Heart left ventricle (tissue), 16 donors: ENCODE measurements at regions not wholly inside any gene's neighbourhood (a gene's known extent, or its start where the extent isn't known, plus 50 kb on each side); places are given as distances from the start of the nearest gene placed in this dataset.

ENCODE experiments used
- ATAC-seq, 4 donors: fragments of 200-7000 bp; cut with Tn5 transposase; one replicate each; pipeline ENCODE4 v1.9.1; 2020 to 2022; ENCODE audit warnings: moderate library complexity in 4 of 4, mild to moderate bottlenecking in 3 of 4, moderate number of reproducible peaks in 1 of 4
- DNase-seq, 5 donors: peaks; one replicate each; pipeline ENCODE4 v3.0.0-alpha.2; 2020
- H3K27ac ChIP-seq, 12 donors: fragments of 200-600 bp; sonication (generic) in 4 of 12; one replicate each; pipeline versions ENCODE4 v1.5.0 to v1.8.0; 2016 to 2022; ENCODE audit warnings: mild to moderate bottlenecking in 2 of 12
- H3K27me3 ChIP-seq, 9 donors: fragments of 200-600 bp; sonication (generic) in 2 of 9; one replicate each; pipeline versions ENCODE4 v1.5.1 to v1.8.0; 2016 to 2022; ENCODE audit warnings: mild to moderate bottlenecking in 3 of 9
- H3K36me3 ChIP-seq, 9 donors: fragments of 200-600 bp; sonication (generic) in 2 of 9; one replicate each; pipeline versions ENCODE4 v1.5.0 to v1.8.0; 2018 to 2022; ENCODE audit warnings: mild to moderate bottlenecking in 2 of 9
- H3K4me1 ChIP-seq, 12 donors: fragments of 200-600 bp; sonication (generic) in 4 of 12; one replicate each; pipeline versions ENCODE4 v1.5.0 to v1.8.0; 2016 to 2022; ENCODE audit warnings: mild to moderate bottlenecking in 3 of 12
- H3K4me3 ChIP-seq, 12 donors: fragments of 200-600 bp; sonication (generic) in 4 of 12; one replicate each; pipeline versions ENCODE4 v1.5.0 to v1.8.0; 2017 to 2022; ENCODE audit warnings: mild to moderate bottlenecking in 9 of 12, moderate library complexity in 4 of 12
- H3K9me3 ChIP-seq, 12 donors: fragments of 200-600 bp; sonication (generic) in 4 of 12; one replicate each; pipeline versions ENCODE4 v1.5.0 to v1.8.0; 2016 to 2022; ENCODE audit warnings: mild to moderate bottlenecking in 1 of 12
- POLR2A ChIP-seq, 2 donors: fragments of 450-650 bp; IDR thresholded peaks; one replicate each; pipeline ENCODE4 v1.6.1; 2017; ENCODE audit warnings: antibody characterized with exemption in 2 of 2, mild to moderate bottlenecking in 2 of 2, moderate library complexity in 2 of 2
- WGBS, 4 donors: extraction: QIAGEN DNeasy Blood & Tissue Kit in 2 of 4; methylation state at CpG; one replicate each; pipeline versions ENCODE4 v1.1.5 to v1.1.7; 2013 to 2018; 5-methylcytosine and 5-hydroxymethylcytosine counted together
- intact Hi-C, 10 donors: fragments of 100-400 bp; cut with DNase I; formaldehyde crosslinking; loops; one replicate each; pipeline versions ENCODE4 v1.11.1 to v1.14.2; 2022
- TF ChIP-seq, protein P1 (sequence below), 12 donors: fragments of 200-600 bp; sonication (generic) in 4 of 12; IDR thresholded peaks; one replicate each; pipeline versions ENCODE4 v1.5.0 to v1.8.0; 2018 to 2022; ENCODE audit warnings: antibody characterized with exemption in 12 of 12, mild to moderate bottlenecking in 5 of 12
- donor health status: ischemic (EF 13 %, LVEDD 7.1; RV severe dilation, severe dysfunction).
- donor health status: healthy with polysubstance abuse.
- donor health status: DM: no; HTN: yes; CAD: no.
- donor health status: DM: no; HTN: no; CAD: no.
- donor health status: ischemic (EF 25% LVEDD 6.9; RV normal size, moderate dysfunction).
- donor health status: ischemic (EF 25% LVEDD 5.7; RV mildly dilated, moderate dysfunction).
- donor health status: healthy.
- donor health status: DM: yes; HTN: yes; CAD: no.
- donor health status: ischemic (EF 35%, LVEDD 5.7; RV mildly dilated, moderate dysfunction).
- donor health status: nonischemic (EF 11% LVEDD 7.7; RV severe dilation, severe dysfunction).
- donor health status: DM: yes; HTN: yes; CAD: no.
- donor health status: PGD.
- donor health status: ischemic (EF 29% LVEDD 5.4; RV normal size, mild dysfunction).
- donor health status: nonischemic (EF 23%, LVEDD 6.1; RV moderate dilation, normal function).

- no peak for DNase-seq
- 50 to 67% (median 54%) methylated on average over 4 of the region's 4 CpGs for WGBS, 4 donors
- TF ChIP-seq POLR2A (IDR thresholded peaks at IDR 0.05): no peak
- TF ChIP-seq, protein P1, sequence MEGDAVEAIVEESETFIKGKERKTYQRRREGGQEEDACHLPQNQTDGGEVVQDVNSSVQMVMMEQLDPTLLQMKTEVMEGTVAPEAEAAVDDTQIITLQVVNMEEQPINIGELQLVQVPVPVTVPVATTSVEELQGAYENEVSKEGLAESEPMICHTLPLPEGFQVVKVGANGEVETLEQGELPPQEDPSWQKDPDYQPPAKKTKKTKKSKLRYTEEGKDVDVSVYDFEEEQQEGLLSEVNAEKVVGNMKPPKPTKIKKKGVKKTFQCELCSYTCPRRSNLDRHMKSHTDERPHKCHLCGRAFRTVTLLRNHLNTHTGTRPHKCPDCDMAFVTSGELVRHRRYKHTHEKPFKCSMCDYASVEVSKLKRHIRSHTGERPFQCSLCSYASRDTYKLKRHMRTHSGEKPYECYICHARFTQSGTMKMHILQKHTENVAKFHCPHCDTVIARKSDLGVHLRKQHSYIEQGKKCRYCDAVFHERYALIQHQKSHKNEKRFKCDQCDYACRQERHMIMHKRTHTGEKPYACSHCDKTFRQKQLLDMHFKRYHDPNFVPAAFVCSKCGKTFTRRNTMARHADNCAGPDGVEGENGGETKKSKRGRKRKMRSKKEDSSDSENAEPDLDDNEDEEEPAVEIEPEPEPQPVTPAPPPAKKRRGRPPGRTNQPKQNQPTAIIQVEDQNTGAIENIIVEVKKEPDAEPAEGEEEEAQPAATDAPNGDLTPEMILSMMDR (IDR thresholded peaks at IDR 0.05): no peak
Observed at GRCh38 chr9:86515221-86515620, 161.0 kb upstream of the TUT7 start.

GRCh38 chr9:86513429-86513828 is 159.2 kb upstream of the TUT7 start:
- Histone ChIP-seq H3K36me3 (no peaks in the 10 kb centered on the region), H3K9me3 (no peaks in the 10 kb centered on the region), H3K27ac (no peak overlapping the region), H3K4me1 (no peaks in the 10 kb centered on the region), H3K4me3 (no peak overlapping the region), H3K27me3 (no peaks in the 10 kb centered on the region)
- WGBS, 4 donors: 91 to 99% (median 93%) methylated on average over 2 of the region's 2 CpGs
- ATAC-seq (no peak), DNase-seq (no peak)
- intact Hi-C loops: no loop called here
- no peak for TF ChIP-seq POLR2A (IDR thresholded peaks at IDR 0.05)
- TF ChIP-seq, protein P1 (IDR thresholded peaks at IDR 0.05): no peak

More at GRCh38 chr9:86515221-86515620, 161.0 kb upstream of the TUT7 start:
- no peak overlapping the region for H3K27ac ChIP-seq
- no peak overlapping the region for H3K4me3 ChIP-seq
- H3K4me1 ChIP-seq: no peaks in the 10 kb centered on the region
- H3K9me3 ChIP-seq: no peaks in the 10 kb centered on the region
- no peaks in the 10 kb centered on the region for H3K36me3 ChIP-seq
- intact Hi-C loops: no loop called here
- H3K27me3 ChIP-seq: no peaks in the 10 kb centered on the region
- no peak for ATAC-seq

DNA sequence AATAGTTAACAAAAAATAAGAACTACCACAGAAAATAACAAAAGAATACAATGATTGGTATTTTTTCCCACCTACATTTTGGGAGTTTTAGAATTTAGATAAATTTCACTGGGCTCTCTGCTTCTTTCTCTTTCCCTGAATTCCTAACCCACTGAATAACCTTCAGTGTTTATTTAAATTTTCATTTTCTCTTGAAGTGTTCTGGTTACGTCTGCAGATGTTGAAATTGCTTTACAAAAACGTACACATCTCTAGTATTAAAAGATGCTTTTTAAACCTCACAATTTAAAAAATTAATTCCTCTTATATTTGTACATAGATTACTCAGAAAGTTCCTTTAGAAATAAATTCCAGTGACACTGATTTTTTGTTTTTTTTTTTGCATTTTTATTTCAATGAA is 158.7 kb upstream of the TUT7 start:
- Histone ChIP-seq H3K36me3 (no peaks in the 10 kb centered on the region), H3K9me3 (no peaks in the 10 kb centered on the region), H3K27me3 (no peaks in the 10 kb centered on the region), H3K4me1 (no peaks in the 10 kb centered on the region), H3K27ac (no peak overlapping the region), H3K4me3 (no peak overlapping the region)
- 85 to 91% (median 89%) methylated on average over 2 of the region's 2 CpGs for WGBS, 4 donors
- no peak for DNase-seq
- intact Hi-C loops: no loop called here
- TF ChIP-seq, protein P1 (IDR thresholded peaks at IDR 0.05): no peak
- no peak for TF ChIP-seq POLR2A (IDR thresholded peaks at IDR 0.05)
- ATAC-seq: no peak

- no peak overlapping the region for H3K4me3 ChIP-seq
- WGBS, 4 donors: 90 to 94% (median 91%) methylated on average over 8 of the region's 8 CpGs
- no peaks in the 10 kb centered on the region for H3K4me1 ChIP-seq
- no peak for ATAC-seq
- no peaks in the 10 kb centered on the region for H3K36me3 ChIP-seq
- H3K27me3 ChIP-seq: no peaks in the 10 kb centered on the region
- DNase-seq: no peak
- no peak for TF ChIP-seq POLR2A (IDR thresholded peaks at IDR 0.05)
- TF ChIP-seq, protein P1 (IDR thresholded peaks at IDR 0.05): no peak
- H3K27ac ChIP-seq: no peak overlapping the region
- H3K9me3 ChIP-seq: no peaks in the 10 kb centered on the region
- intact Hi-C loops: no loop called here
Observed at GRCh38 chr9:86511614-86512360, 157.6 kb upstream of the TUT7 start.
